GM12892 (cell line): ENCODE measurements at regions not wholly inside any gene's neighbourhood (a gene's known extent, or its start where the extent isn't known, plus 50 kb on each side); places are given as distances from the start of the nearest gene placed in this dataset.
"Not testable (repeated sequence)": the region's sequence is repeated elsewhere in the genome, so short reads cannot be mapped to it uniquely, and the experiment has no call there.

Experiments
- DNase-seq: peaks from one replicate; pipeline ENCODE4 v3.0.0; 2011; ENCODE audit not compliant: insufficient read length
- FAIRE-seq: peaks from 2 replicates; lab custom pipeline; 2011; peaks lifted over from hg19 to GRCh38; lab: Jason Lieb, UNC
- POLR2A ChIP-seq: IDR thresholded peaks from 2 replicates; pipeline ENCODE4 v1.6.1; 2011; ENCODE audit warnings: low read depth, low read length, control low read depth
- POLR2AphosphoS5 ChIP-seq: IDR thresholded peaks from 2 replicates; pipeline ENCODE4 v1.6.1; 2011; ENCODE audit warnings: low read depth, low read length, control low read depth
- TAF1 ChIP-seq: IDR thresholded peaks from 2 replicates; pipeline ENCODE4 v1.6.1; 2011; ENCODE audit warnings: low read depth, mild to moderate bottlenecking, control low read depth, low read length, borderline replicate concordance

DNA sequence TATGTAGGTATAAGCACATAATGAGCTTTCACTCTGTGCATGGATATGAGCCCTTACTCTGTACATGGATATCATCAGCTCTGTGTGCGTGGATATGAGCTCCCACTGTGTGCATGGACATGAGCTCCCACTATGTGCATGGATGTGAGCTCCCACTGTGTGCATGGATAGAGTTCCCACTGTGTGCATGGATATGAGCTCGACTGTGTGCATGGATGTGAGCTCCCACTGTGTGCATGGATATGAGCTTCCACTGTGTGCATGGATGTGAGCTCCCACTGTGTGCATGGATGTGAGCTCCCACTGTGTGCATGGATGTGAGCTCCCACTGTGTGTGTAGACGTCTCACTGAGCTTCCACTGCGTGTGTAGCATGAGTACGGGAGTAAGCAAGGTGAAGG is 149.3 kb upstream of the ALKAL2 start:
- FAIRE-seq = no peak
- no peak for DNase-seq
- TF ChIP-seq POLR2AphosphoS5 (no peak), TAF1 (no peak), POLR2A (no peak)

DNA sequence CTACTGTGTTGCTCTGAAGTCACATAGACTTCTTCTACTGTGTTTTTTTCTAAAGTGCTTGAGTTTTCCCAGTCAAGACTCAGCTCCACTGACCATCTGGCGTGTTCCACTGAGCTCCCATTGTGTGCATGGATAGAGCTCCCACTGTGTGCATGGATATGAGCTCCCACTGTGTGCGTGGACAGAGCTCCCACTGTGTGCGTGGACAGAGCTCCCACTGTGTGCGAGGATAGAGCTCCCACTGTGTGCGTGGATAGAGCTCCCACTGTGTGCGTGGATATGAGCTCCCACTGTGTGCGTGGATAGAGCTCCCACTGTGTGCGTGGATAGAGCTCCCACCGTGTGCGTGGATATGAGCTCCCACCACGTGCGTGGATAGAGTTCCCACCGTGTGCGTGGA is 148.3 kb upstream of the ALKAL2 start:
- DNase-seq = no peak
- no peak for FAIRE-seq
- TF ChIP-seq POLR2AphosphoS5 = no peak
- no peak for TF ChIP-seq TAF1
- TF ChIP-seq POLR2A = no peak

- TF ChIP-seq POLR2AphosphoS5 = no peak
- no peak for TF ChIP-seq POLR2A
- TF ChIP-seq TAF1 = no peak
- DNase-seq = no peak
- FAIRE-seq = no peak
These were observed 146.7 kb upstream of the ALKAL2 start for GRCh38 chr2:434625-435024.

GRCh38 chr2:433216-433615 is 145.3 kb upstream of the ALKAL2 start:
- FAIRE-seq (no peak), DNase-seq (no peak)
- no peak for TF ChIP-seq POLR2A

DNA sequence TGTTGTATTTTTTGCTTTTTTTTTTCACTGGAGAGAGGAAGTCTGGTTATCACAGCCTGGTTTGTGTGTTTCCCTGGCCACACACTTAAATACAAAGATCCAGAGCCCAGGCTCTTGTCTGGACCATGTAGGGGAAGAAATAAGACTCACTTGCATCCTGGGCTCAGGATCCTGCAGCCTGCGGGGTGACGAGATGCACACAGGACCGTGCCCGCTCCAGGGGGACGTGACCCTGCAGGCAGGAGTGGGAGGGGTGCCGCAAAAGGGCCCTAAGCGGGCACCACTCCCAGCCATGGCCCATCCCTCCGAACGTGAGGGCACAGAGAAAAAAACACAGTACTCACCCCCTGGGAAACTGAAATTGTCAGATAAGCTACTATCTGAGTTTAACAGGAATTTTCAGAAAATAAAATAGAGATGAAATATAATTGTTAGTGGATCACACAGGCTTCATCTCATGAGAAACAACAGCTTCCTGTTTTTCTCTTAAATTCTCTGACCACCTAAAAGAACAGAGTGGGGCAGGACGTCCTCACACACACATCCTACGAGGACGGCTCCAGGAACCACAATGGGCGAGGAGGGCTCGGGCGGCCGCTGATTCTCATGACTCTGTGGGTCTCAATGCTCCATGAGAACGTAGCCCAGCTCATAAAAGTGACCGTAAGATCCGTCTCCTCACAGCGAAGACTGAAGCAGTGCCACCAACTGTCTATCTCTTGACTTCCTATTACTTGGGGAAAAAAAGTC is 142.6 kb upstream of the ALKAL2 start:
- FAIRE-seq = no peak
- TF ChIP-seq TAF1 (no peak), POLR2A (no peak), POLR2AphosphoS5 (no peak)
- DNase-seq = no peak

DNA sequence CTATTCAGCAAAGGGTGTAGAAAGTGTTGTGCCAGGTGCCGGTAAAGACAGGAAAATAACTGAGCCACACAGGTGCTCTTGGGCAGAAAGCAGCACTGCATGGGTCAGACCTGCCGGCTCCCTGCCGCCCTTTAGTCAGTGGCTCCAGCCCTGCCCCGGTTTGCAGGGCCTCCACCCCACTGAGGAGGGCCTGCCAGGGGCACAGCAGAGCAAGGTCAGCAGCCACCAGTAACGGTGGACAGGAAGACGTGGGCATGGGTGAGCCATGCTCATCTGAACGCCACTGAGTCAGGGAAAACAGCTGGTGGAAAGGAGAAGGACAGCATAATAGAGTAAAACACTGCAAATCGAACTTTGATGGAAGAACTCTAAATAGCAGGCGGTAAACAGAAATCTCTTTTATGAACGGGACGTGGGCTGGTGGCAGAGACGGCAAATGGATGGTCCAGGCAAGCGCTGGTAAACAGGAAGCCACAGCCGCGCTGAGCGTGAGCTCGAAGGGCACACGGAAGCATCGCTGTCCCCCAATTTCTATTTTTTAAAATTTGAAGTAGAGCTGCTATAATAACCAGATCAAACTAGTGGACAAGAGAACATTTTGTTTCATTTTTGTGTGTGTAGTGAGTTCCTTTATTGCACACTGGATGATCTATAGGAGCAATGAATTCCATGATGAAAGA is 141.8 kb upstream of the ALKAL2 start:
- TF ChIP-seq TAF1 (no peak), POLR2A (no peak), POLR2AphosphoS5 (no peak)
- no peak for FAIRE-seq

DNA sequence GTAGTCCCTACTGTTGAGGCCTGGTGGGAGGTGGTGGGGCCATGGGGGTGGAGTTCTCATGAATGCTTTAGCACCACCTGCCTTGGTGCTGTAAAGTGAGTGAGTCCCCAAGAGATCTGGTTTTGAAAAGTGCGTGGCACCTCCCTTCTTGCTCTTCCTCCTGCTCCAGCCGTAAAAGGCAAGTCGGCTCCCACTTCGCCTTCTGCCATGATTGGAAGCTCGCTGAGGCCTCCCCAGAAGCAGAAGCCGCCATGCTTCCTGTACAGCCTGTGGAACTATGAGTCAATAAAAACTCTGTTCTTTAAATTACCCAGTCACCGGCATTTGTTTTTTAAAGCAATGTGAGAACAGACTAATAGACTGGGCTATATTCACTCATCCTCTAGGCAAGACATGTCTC is 141.3 kb upstream of the ALKAL2 start:
- FAIRE-seq = no peak
- TF ChIP-seq TAF1 (no peak), POLR2A (no peak), POLR2AphosphoS5 (no peak)
- no peak for DNase-seq

More for the DNA sequence above, 141.8 kb upstream of the ALKAL2 start:
- DNase-seq = no peak

- TF ChIP-seq POLR2AphosphoS5 = no peak
- no peak for TF ChIP-seq POLR2A
- TF ChIP-seq TAF1 = no peak
- FAIRE-seq = no peak
- no peak for DNase-seq
These were observed 140.7 kb upstream of the ALKAL2 start for GRCh38 chr2:428591-428990.

GRCh38 chr2:426696-427095 is 138.8 kb upstream of the ALKAL2 start:
- not testable (repeated sequence) for DNase-seq, FAIRE-seq

DNA sequence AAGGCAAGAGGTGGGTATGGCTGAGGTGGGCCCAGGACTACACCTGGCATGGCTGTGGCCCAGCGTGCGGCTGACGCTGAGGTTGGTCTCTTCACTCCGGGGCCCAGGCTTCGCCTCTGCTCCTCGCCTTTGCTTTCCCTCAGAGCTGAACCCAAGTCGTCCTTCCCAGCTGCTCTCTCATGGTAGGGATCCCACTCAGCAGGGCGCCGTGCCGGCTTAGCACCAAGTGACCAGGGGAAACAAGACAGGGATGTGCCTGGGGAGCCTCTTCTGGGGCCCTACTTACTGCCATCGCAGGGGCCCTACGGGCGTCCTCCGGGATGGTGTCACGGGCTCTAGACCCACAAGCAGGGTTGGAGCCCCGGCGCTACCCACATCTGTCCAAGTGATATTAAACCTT is 138.1 kb upstream of the ALKAL2 start:
- TF ChIP-seq POLR2A (no peak), POLR2AphosphoS5 (no peak), TAF1 (no peak)
- FAIRE-seq (no peak), DNase-seq (no peak)

- DNase-seq = no peak
- no peak for FAIRE-seq
- TF ChIP-seq TAF1 (no peak), POLR2AphosphoS5 (no peak), POLR2A (no peak)
These were observed 137.4 kb upstream of the ALKAL2 start for GRCh38 chr2:425243-425642.

DNA sequence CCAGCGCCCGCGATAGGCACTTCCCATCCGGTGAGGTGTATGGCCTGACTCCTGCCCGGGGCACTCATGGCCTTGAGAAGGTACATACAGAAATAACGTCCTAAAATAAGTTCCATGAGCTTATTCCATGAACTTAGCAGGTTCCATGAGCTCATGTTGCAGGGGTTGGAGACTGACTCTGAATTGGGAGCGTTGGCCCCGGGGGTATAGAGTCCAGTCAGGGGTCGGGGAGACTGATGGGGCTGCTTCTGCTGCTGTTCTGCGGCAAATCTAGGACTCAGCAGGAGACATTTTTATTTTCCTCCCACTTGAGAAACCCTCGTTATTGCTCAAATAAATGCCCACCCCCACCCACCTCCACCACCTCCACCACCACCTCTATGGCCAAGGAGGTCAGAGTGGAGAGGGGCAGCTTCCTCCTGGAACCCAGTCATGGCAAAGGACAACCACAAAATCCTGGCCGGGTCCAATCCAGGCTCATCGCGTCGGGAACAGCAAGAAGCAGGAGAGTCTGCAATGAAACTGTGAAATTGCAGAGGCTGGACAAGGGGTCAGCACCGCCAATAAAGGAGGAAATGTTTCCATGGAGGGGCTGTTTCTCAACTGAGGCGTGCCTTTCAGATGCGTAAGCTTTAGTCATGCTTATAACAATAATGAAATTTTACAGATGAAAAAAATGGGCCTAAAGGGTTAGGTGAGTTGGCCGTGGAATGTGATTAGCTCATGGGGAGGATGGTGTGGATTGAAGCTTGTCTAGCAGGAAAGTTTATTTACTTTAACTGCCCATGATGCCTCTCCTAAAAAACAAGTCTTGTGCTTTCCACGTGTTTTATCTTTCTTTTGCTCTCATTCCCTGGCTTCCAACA is 136.6 kb upstream of the ALKAL2 start:
- no peak for FAIRE-seq
- no peak for DNase-seq
- no peak for TF ChIP-seq POLR2A
- no peak for TF ChIP-seq TAF1
- TF ChIP-seq POLR2AphosphoS5 = no peak
